ENCODE measurements at regions not wholly inside any gene's neighbourhood (a gene's known extent, or its start where the extent isn't known, plus 50 kb on each side); places are given as distances from the start of the nearest gene placed in this dataset.

- H3K4me3 ChIP-seq, result no peak overlapping the region
- intact Hi-C loops (cut with DNase I), result no loop called here
- H3K27me3 ChIP-seq, result no peaks in the 10 kb centered on the region
- DNase-seq (ENCODE audit: low spot score in 2 of 2), result no peak
- TF ChIP-seq, protein P1, sequence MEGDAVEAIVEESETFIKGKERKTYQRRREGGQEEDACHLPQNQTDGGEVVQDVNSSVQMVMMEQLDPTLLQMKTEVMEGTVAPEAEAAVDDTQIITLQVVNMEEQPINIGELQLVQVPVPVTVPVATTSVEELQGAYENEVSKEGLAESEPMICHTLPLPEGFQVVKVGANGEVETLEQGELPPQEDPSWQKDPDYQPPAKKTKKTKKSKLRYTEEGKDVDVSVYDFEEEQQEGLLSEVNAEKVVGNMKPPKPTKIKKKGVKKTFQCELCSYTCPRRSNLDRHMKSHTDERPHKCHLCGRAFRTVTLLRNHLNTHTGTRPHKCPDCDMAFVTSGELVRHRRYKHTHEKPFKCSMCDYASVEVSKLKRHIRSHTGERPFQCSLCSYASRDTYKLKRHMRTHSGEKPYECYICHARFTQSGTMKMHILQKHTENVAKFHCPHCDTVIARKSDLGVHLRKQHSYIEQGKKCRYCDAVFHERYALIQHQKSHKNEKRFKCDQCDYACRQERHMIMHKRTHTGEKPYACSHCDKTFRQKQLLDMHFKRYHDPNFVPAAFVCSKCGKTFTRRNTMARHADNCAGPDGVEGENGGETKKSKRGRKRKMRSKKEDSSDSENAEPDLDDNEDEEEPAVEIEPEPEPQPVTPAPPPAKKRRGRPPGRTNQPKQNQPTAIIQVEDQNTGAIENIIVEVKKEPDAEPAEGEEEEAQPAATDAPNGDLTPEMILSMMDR (IDR thresholded peaks at IDR 0.05), result no peak
- no peaks in the 10 kb centered on the region for H3K9me3 ChIP-seq
- H3K27ac ChIP-seq, result no peak overlapping the region
- no peaks in the 10 kb centered on the region for H3K4me1 ChIP-seq
- no peaks in the 10 kb centered on the region for H3K36me3 ChIP-seq
These were observed 57.8 kb upstream of the CBLN2 start for GRCh38 chr18:72601944-72602343.

DNA sequence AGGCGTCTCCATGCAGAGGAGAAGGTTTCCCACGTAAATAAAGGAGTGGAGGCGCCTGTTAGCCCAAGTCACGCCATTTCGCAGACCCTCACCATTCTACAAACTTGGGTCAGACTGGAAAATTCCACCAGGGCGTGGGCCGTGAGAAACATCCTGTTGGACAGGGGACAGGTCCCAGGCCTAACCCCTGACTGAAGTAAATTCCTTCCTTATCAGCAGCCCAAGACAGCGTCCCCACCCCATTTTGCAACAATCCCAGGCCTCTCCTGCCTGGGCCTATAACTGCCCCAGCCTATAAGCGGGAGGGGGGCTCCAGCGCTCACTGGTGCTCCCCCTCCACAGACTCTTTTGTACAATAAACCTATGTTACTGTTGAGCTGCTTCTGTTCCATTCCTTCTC lies 57.3 kb upstream of the CBLN2 start:
- Histone ChIP-seq H3K9me3 (no peaks in the 10 kb centered on the region), H3K36me3 (no peaks in the 10 kb centered on the region), H3K27me3 (no peaks in the 10 kb centered on the region), H3K4me3 (no peak overlapping the region), H3K27ac (no peak overlapping the region), H3K4me1 (no peaks in the 10 kb centered on the region)
- no peak for DNase-seq (ENCODE audit: low spot score in 2 of 2)
- intact Hi-C loops (cut with DNase I), result no loop called here
- TF ChIP-seq, protein P1 (IDR thresholded peaks at IDR 0.05), result no peak
